ENCODE measurements at regions not wholly inside any gene's neighbourhood (a gene's known extent, or its start where the extent isn't known, plus 50 kb on each side); places are given as distances from the start of the nearest gene placed in this dataset.

DNA sequence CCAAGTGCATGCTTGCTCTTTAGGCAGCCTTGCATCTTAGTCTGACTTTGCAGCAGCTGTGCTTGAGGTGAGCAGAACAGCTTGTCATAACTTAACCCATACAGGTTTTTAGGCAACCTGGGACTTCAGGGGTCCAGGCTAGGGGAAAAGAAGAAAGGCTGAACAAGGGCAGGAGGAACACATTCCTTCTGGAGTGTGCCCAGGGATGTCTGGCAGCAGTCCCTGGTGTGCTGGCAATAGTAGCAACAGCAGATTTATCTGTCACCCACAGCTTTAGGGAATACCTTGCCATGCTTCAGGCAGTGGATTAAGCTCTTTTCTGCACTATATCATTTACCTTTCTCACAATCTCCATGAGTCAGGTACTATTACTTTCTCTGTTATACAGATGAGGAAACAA, 513.0 kb downstream of the RAB38 start:
- ATAC-seq (ENCODE audit: insufficient number of reproducible peaks, low FRiP score, low read depth) (no peak), DNase-seq (ENCODE audit: low spot score) (no peak)
- no peaks in the 10 kb centered on the region for H3K36me3 ChIP-seq
- no peak overlapping the region for H3K27ac ChIP-seq
- H3K4me1 ChIP-seq (ENCODE audit: control insufficient read depth in 1 of 2, low read depth in 2 of 2), result no peaks in the 10 kb centered on the region
- no peak overlapping the region for H3K4me3 ChIP-seq
- H3K9me3 ChIP-seq, result no peaks in the 10 kb centered on the region
- no peaks in the 10 kb centered on the region for H3K27me3 ChIP-seq (replicated peaks; ENCODE audit: insufficient read depth)
- TF ChIP-seq, protein P1, sequence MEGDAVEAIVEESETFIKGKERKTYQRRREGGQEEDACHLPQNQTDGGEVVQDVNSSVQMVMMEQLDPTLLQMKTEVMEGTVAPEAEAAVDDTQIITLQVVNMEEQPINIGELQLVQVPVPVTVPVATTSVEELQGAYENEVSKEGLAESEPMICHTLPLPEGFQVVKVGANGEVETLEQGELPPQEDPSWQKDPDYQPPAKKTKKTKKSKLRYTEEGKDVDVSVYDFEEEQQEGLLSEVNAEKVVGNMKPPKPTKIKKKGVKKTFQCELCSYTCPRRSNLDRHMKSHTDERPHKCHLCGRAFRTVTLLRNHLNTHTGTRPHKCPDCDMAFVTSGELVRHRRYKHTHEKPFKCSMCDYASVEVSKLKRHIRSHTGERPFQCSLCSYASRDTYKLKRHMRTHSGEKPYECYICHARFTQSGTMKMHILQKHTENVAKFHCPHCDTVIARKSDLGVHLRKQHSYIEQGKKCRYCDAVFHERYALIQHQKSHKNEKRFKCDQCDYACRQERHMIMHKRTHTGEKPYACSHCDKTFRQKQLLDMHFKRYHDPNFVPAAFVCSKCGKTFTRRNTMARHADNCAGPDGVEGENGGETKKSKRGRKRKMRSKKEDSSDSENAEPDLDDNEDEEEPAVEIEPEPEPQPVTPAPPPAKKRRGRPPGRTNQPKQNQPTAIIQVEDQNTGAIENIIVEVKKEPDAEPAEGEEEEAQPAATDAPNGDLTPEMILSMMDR (IDR thresholded peaks at IDR 0.05), result no peak

- Histone ChIP-seq H3K4me3 (no peak overlapping the region), H3K27me3 (replicated peaks; ENCODE audit: insufficient read depth) (no peaks in the 10 kb centered on the region), H3K4me1 (ENCODE audit: control insufficient read depth in 1 of 2, low read depth in 2 of 2) (no peaks in the 10 kb centered on the region), H3K36me3 (no peaks in the 10 kb centered on the region), H3K9me3 (no peaks in the 10 kb centered on the region), H3K27ac (no peak overlapping the region)
- TF ChIP-seq, protein P1 (IDR thresholded peaks at IDR 0.05), result no peak
- DNase-seq (ENCODE audit: low spot score) (no peak), ATAC-seq (ENCODE audit: insufficient number of reproducible peaks, low FRiP score, low read depth) (no peak)
These were observed 514.1 kb downstream of the RAB38 start for GRCh38 chr11:87660926-87661660.

DNA sequence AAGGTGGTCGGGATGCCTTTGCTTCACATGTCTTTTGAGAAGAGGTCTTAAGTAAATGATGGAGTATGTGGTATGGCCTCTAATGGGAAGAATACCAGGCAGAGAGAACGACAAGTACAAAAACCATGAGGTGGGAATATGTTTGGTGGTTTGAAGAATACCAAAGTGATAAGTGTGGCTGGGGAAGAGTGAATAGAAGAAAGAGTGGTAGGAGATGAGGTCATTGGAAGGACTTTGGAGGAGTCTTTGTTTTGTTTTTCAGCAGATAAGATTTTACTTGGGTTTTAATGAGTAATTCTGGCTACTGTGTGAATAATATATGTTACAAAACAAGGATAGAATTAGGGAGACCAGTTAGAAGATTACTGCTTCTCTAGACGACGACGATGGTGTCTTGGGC, 515.4 kb downstream of the RAB38 start:
- DNase-seq (ENCODE audit: low spot score) (no peak), ATAC-seq (ENCODE audit: insufficient number of reproducible peaks, low FRiP score, low read depth) (no peak)
- Histone ChIP-seq H3K4me1 (ENCODE audit: control insufficient read depth in 1 of 2, low read depth in 2 of 2) (no peaks in the 10 kb centered on the region), H3K9me3 (no peaks in the 10 kb centered on the region), H3K36me3 (no peaks in the 10 kb centered on the region), H3K27me3 (replicated peaks; ENCODE audit: insufficient read depth) (no peaks in the 10 kb centered on the region), H3K27ac (no peak overlapping the region), H3K4me3 (no peak overlapping the region)
- TF ChIP-seq, protein P1 (IDR thresholded peaks at IDR 0.05), result no peak

DNA sequence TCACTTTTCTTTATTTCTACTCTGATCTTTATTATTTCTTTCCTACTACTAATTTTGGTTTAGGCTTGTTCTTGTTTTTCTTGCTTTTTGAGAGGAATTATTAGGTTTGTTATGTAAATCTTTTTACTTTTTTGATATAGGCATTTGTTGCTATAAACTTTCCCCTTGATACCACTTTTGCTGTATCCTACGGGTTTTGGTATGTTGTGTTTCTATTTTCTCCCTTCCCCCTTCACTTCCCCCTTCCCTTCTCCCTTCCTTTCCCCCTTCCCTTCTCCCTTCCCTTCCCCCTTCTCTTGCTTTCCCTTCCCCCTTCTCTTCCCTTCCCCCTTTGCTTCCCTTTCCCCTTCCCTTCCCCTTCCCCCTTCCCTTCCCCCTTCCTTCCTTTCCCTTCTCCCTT, 529.6 kb downstream of the RAB38 start:
- DNase-seq (ENCODE audit: low spot score), result no peak
- no peak overlapping the region for H3K4me3 ChIP-seq
- ATAC-seq (ENCODE audit: insufficient number of reproducible peaks, low FRiP score, low read depth), result no peak
- no peaks in the 10 kb centered on the region for H3K36me3 ChIP-seq
- H3K9me3 ChIP-seq, result no peaks in the 10 kb centered on the region
- H3K4me1 ChIP-seq (ENCODE audit: control insufficient read depth in 1 of 2, low read depth in 2 of 2), result no peaks in the 10 kb centered on the region
- TF ChIP-seq, protein P1 (IDR thresholded peaks at IDR 0.05), result no peak
- H3K27me3 ChIP-seq (replicated peaks; ENCODE audit: insufficient read depth), result no peaks in the 10 kb centered on the region
- no peak overlapping the region for H3K27ac ChIP-seq

- H3K27ac ChIP-seq, result no peak overlapping the region
- TF ChIP-seq, protein P1 (IDR thresholded peaks at IDR 0.05), result no peak
- no peaks in the 10 kb centered on the region for H3K36me3 ChIP-seq
- H3K27me3 ChIP-seq (replicated peaks; ENCODE audit: insufficient read depth), result no peaks in the 10 kb centered on the region
- no peak for DNase-seq (ENCODE audit: low spot score)
- ATAC-seq (ENCODE audit: insufficient number of reproducible peaks, low FRiP score, low read depth), result no peak
- H3K9me3 ChIP-seq, result no peaks in the 10 kb centered on the region
- no peak overlapping the region for H3K4me3 ChIP-seq
- H3K4me1 ChIP-seq (ENCODE audit: control insufficient read depth in 1 of 2, low read depth in 2 of 2), result no peaks in the 10 kb centered on the region
These were observed 535.4 kb downstream of the RAB38 start for GRCh38 chr11:87639753-87640364.
